Transverse colon (tissue), 4 donors: ENCODE measurements at regions not wholly inside any gene's neighbourhood (a gene's known extent, or its start where the extent isn't known, plus 50 kb on each side); places are given as distances from the start of the nearest gene placed in this dataset.

Experiments
- CTCF ChIP-seq, 5 experiments: fragments of 200-600 bp in 3 of 5; fragments of 450-650 bp in 2 of 5; sonication (generic) in 3 of 5; IDR thresholded peaks; 1 replicate in 2 of 5; 2 replicates in 3 of 5; pipeline ENCODE4 v1.5.1; 2016 to 2017; ENCODE audit warnings: antibody characterized with exemption in 5 of 5, inconsistent platforms in 3 of 5, mild to moderate bottlenecking in 2 of 5, moderate library complexity in 1 of 5
- EP300 ChIP-seq: sonication (generic); formaldehyde crosslinking; IDR thresholded peaks from one replicate; pipeline ENCODE4 v1.6.1; 2017; ENCODE audit warnings: antibody characterized with exemption, low read depth
- POLR2A ChIP-seq: fragments of 450-650 bp; IDR thresholded peaks from one replicate; pipeline ENCODE4 v1.6.1; 2016; ENCODE audit warnings: antibody characterized with exemption, mild to moderate bottlenecking, moderate library complexity
- POLR2AphosphoS5 ChIP-seq, 3 donors: sonication (generic); formaldehyde crosslinking; IDR thresholded peaks; one replicate each; pipeline ENCODE4 v1.6.1; 2016; ENCODE audit warnings: antibody characterized with exemption in 3 of 3

GRCh38 chr1:62371375-62371774 lies 52.1 kb upstream of the KANK4 start:
- TF ChIP-seq POLR2A: no peak
- no peak for TF ChIP-seq CTCF (IDR thresholded peaks at IDR 0.05)
- TF ChIP-seq EP300: no peak
- TF ChIP-seq POLR2AphosphoS5 (IDR thresholded peaks at IDR 0.05): no peak
